Stimulated activated CD4-positive, alpha-beta T cell treated with anti-CD3 and anti-CD28 coated beads, Interleukin-1b, Interleukin-23, amount 100 ng/mL, for 24 hours (primary cell): ENCODE measurements at regions not wholly inside any gene's neighbourhood (a gene's known extent, or its start where the extent isn't known, plus 50 kb on each side); places are given as distances from the start of the nearest gene placed in this dataset.

ENCODE experiments used
- DNase-seq, 4 experiments: peaks; one replicate each; pipeline ENCODE4 v3.0.0-alpha.2; 2020; ENCODE audit warnings: low read depth in 4 of 4, low spot score in 1 of 4

DNA sequence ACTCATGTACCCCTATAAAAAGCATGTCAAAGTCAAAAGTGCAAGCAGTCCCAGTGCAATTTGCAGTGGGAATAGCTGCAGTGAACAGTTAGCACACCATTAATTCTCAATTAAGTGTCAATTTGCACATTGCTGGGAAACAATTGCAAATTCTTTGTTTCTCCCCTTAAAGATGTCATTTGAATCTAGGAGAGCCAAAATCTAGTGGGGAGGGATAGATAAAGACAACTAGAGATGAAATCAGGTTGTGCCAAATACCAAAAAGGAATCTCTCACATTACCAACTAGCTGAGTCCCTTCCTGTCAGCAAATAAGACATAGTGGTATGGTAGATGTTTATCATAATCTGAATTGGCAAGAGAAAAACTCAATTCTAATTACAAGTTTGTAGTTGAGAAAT is 330.7 kb downstream of the NUF2 start:
- DNase-seq = no peak

DNA sequence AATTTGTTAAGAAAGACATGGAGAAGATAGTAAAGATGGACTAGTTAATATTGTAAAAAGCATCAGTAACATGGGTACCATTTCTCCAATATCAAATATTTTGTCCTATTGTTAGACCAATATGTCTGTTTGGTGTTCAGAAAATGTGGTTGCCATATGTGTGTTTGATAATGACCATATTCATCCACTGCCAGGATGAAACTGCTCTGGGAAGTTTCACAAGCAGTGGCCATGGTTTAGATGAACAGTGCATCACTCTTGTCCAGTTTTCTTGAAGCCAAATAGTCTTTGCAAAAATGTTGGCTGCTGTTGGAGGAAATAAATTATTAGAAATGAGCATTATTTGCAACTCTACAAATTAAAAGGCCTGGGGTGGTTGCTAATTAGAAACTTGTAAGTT is 333.8 kb downstream of the NUF2 start:
- DNase-seq = no peak

DNA sequence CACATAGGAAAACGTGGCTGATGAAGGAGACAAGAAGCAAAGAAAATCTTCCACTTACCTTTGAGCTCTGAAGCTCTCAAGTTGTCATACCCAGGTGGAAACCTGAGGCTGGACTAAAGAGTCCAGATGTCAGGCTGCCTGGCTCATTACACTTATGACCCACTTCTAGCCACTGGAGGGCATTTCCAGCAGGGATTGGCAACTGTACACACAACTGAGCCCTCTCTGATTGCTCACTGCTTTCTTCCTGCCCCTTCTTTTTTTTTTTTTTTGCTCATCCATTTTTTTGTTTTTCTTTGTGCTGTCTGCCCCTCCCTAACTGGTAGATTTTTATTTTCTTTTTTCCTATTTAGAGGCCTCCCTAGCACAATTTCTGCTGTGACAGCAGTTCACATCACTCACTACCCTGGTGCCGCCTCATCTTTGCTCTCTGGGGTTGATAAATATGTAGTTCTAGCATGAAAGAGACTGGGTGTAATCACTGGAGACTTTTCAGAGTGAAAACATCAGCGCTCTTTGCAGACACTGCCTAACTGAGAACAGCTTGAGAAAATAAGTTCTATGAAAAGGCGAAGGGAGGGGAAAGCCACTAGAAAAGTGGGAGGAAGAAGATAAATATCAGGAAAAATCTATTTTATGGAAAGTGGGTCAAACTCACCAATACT is 334.5 kb downstream of the NUF2 start:
- no peak for DNase-seq

- no peak for DNase-seq
These were observed 336.0 kb downstream of the NUF2 start for GRCh38 chr1:163657719-163658118.

GRCh38 chr1:163661391-163661790 is 339.6 kb downstream of the NUF2 start:
- no peak for DNase-seq

DNA sequence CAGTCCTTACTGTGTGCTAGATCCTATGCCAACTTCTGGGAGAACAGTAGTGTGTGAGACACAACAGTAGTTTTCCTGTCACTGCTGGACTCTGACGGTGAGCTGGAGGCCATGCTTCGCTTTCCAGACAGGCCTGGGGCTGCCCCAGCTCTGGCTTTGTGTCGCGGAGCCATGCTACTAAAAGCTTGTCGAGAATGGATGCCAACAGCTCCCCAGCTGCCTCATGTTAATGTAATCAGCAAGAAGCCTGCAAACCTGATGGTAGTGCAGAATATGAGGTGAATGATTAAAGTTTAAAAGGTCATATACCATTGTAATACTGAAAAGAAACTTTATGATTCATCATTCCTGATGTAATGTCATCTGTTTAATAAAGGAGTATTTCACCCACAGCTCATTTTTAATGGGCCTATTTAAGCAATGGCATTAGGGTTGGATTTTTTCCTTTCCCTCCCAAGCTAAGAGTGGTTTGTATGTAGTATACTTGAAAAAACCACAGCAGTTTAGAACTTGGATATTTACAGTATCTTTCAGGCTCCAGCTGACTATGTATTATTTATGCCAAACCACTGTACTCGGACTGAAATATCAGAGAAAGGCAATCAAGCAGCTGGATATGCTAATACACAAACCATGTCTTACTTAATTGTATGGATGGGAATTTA is 343.0 kb downstream of the NUF2 start:
- no peak for DNase-seq

DNA sequence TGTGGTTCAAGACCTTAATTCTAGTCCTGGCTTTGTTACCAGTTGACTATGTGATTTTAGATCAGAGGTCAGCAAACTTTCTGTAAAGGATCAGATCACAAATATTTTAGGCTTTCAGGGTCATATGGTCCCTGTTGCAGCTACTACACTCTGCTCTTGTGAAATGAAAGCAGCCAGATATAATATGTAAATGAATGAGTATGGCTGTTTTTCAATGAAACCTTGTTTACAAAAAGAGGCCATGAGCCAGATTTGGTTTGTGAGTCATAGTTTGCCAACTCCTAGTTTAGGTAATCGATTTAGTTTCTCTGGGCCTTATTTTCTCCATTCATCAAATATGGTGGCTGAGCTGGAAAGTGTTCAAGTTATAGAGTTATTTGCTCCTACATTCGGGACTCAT is 346.7 kb downstream of the NUF2 start:
- no peak for DNase-seq

DNA sequence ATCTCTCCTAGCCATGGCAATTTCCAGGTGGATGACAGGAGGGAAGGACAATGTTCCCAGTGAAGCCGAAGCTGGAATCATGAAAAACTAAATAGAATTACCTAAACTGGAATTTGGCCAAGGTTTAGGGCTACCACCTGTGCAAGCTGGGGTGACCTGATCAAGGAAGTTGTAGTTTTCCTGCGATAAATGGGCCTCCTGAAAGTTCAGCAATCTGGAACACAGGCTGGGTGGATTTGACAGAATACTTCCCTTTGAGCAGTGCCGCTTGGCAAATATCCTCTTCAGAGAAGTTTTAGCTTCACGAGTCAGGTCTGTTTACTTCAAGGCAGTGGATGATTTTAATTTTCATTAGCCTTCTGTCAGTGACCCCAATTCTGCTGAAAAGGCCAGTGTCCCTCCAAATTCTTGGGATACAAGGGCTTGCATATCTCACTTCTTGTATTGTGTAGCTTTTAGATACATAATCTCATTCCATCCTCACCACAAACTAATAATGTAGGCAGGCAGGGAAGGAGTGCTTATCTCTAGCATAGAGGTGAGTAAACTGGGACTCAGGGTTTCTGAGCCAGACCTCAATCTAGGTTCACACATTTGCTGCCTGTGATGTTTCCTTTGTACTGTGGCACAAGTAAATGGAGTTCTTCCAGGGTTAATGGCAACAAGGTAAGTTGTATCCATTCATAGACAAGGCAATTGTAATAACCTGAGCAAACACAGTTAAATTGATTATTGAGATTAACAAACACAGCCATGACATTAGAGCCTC is 349.4 kb downstream of the NUF2 start:
- no peak for DNase-seq

- no peak for DNase-seq
These were observed 351.4 kb downstream of the NUF2 start for GRCh38 chr1:163672976-163673758.

DNA sequence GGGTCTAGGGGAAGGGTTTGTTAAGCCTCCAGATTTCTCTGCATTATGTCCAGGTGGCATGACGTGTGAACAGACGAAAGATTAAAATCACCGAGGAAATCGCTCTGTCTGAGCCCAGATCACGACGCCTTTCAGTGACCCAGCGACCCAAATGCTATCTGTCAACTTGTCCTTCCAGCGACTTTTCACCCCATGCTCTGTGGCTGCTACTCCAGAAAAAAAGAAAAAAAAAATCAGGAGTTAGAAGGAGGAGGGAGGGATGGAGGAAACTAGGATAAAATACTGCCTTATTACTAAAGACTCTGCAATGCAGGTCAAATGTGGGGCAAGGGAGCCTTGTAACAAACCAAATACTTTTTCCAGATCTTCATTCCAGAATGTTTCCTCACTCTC is 352.0 kb downstream of the NUF2 start:
- DNase-seq = no peak

GRCh38 chr1:163674236-163674635 is 352.5 kb downstream of the NUF2 start:
- DNase-seq = no peak

DNA sequence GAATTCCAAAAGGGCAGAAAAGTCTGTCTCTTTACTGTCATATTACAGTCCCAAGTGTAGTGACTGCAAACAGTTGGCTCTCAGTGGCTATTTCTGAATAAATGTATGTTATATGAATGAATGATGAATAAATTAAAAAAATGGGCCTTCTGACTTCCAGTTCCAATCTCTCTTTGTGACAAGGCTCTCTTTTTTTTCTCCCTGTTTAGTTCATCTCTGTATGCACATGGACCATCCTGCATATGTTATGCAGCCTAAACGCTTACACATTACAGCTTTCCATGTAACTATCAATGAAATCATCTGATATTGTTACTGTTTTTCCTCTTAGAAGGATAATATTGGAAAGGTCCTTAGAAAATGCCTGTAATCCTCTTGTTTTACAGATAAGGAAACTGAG is 363.0 kb downstream of the NUF2 start:
- no peak for DNase-seq

DNA sequence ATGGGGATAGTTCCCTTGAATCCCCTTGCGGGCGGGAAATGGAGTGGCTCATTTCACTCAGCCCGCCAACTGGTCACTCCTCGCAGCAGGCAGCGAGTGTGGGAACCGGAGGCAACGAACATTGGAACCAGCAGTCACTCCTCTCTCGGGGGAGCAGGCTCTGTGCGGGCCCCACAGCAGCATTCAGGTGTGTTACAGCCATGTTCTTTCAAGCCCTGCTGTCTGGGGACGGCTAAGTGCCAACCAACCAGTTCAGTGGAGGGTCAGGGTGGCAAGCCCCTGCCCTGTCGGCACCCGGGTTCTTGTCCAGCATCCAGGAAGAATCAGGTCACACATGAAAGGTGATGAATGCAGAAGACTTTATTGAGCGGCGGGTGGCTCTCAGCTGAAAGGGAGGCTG is 370.5 kb downstream of the NUF2 start:
- DNase-seq = no peak

DNA sequence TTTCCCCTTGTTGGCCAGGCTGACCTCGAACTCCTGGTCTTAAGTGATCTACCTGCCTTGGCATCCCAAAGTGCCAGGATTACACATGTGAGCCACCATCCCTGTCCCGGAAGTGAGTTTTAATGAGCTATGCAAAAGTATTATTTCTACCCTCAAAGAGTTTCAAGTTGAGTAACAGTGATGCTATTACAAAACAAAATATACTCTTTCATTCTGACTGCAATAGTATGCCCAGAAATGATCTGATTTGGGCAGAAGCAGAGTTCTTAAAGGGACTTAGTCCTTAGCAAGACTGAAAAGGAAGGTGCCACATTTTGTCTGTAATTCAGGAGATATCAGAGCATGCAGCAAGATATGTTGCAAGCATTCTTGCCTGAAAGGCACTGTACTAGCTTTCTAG is 375.4 kb downstream of the NUF2 start:
- DNase-seq = no peak

DNA sequence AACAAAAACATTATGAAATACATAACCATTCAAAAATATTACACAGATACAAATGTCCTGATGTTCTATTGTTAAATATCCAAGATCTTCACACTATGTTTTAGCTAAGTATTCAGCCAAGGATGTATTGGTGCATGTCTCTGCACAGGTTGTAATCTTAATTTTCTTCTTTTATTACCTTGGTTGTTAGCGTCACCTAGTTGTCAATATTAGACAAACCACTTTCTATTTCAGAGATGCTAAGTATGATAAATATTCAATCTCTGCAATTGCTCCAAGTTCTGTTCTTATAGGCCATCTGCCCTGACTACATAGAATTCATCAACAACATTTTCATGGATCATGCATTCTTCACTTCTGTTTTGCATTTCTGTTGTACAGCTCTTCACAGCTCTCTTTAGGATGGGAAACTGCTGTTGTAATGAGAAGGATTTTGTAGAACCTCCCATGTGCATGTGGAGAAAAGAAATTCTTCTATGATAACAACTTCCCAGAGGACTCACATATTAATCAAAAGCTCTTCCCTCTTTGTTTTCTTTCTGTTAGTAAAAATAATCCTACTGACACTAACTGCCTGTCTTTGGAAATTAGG is 380.1 kb downstream of the NUF2 start:
- no peak for DNase-seq

- DNase-seq = no peak
These were observed 382.0 kb downstream of the NUF2 start for GRCh38 chr1:163703794-163704193.

DNA sequence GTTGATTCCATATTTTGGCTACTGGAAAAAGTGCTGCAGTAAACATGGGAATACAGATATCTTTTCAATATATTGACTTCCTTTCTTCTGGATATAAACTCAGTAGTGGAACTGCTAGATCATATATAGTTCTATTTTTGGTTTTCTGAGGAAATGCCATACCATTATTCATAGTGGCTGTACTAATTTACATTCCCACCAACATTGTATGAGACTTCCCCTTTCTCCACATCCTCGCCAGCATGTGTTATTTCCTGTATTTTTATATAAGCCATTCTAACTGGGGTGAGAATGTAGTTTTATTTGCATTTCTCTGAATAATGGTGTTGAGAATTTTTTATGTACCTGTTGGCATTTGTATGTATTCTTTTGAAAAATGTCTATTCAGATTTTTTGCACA is 385.2 kb downstream of the NUF2 start:
- DNase-seq = no peak

GRCh38 chr1:163709636-163710035 is 387.9 kb downstream of the NUF2 start:
- DNase-seq = no peak

GRCh38 chr1:163712321-163712720 is 390.6 kb downstream of the NUF2 start:
- no peak for DNase-seq

DNA sequence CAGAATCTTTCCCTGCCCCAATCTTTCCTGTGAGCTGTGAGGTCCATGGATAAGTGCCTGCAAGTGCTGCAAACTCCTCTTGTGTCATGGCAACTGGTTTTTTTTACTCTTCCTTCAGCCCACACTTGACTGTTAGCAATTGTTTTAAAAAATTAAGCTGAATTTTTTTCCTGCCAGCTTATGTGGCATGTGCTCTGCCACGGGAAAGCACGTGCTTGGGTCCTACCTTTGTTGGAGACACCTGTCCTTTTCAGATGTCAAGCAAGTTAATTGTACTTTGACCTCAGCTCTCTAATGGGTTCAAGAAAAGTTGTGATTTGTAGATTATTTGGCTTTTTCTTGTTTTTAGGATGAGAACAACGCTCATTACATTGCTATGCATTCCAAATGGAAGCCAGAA is 398.5 kb downstream of the NUF2 start:
- DNase-seq = no peak

DNA sequence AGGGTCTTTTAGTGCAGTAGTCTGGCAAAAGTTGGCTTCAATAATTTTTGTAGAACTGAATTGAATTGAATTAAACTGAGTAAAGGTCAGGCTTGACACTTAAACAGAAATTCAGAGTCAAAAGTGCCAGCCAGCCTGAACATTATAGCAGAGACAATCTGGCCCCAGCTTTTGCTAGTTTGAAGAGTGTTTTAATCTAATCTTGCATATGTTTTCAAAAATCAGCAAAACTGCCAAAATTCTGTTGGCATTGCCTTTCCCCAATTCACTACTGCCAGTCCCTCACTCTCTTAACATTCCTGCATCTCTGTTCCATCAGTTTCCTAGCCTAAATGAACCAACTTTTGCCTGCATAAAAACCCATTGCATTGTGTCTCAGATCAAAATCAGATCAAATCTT is 403.8 kb downstream of the NUF2 start:
- no peak for DNase-seq
